HUES64 (cell line): ENCODE measurements at regions not wholly inside any gene's neighbourhood (a gene's known extent, or its start where the extent isn't known, plus 50 kb on each side); places are given as distances from the start of the nearest gene placed in this dataset.
"Not testable (repeated sequence)": the region's sequence is repeated elsewhere in the genome, so short reads cannot be mapped to it uniquely, and the experiment has no call there.

Experiments
- H3K27ac ChIP-seq: 2 replicates; pipeline ENCODE4 v1.7.0; 2013; ENCODE audit warnings: low read depth, low read length, inconsistent platforms
- H3K27me3 ChIP-seq: 2 replicates; pipeline ENCODE4 v1.6.1; 2013; ENCODE audit warnings: mild to moderate bottlenecking, low read length; ENCODE audit not compliant: insufficient read depth
- H3K36me3 ChIP-seq: 2 replicates; pipeline ENCODE4 v1.6.1; 2013; ENCODE audit warnings: mild to moderate bottlenecking, low read length; ENCODE audit not compliant: insufficient read depth
- H3K4me1 ChIP-seq: 2 replicates; pipeline ENCODE4 v1.6.1; 2013; ENCODE audit warnings: mild to moderate bottlenecking, low read length, moderate library complexity; ENCODE audit not compliant: insufficient read depth
- H3K4me3 ChIP-seq: 2 replicates; pipeline ENCODE4 v1.5.1; 2013; ENCODE audit warnings: mild to moderate bottlenecking, low read length, moderate library complexity
- H3K9ac ChIP-seq: 2 replicates; pipeline ENCODE4 v1.6.1; 2013; ENCODE audit warnings: mild to moderate bottlenecking, low read depth, low read length
- H3K9me3 ChIP-seq: 2 replicates; pipeline ENCODE4 v1.6.1; 2013; ENCODE audit warnings: low read depth, low read length; ENCODE audit not compliant: insufficient read depth
- WGBS: fragments of 150-250, 120-280 bp; methylation state at CpG from one replicate; pipeline ENCODE4 v1.1.7; 2013; ENCODE audit warnings: missing lambda C conversion rate; 5-methylcytosine and 5-hydroxymethylcytosine counted together

- 86% methylated on average over 2 of the region's 2 CpGs for WGBS
- H3K4me3 ChIP-seq = no peak overlapping the region
- H3K9me3 ChIP-seq = peaks cover 29% of the 10 kb centered on the region
- no peaks in the 10 kb centered on the region for H3K27me3 ChIP-seq
- H3K9ac ChIP-seq = no peak overlapping the region
- H3K4me1 ChIP-seq = peaks cover 21% of the 10 kb centered on the region
- H3K36me3 ChIP-seq = no peaks in the 10 kb centered on the region
- no peak overlapping the region for H3K27ac ChIP-seq
Measured at GRCh38 chr5:74534397-74535129, 106.0 kb downstream of the ENC1 start.

DNA sequence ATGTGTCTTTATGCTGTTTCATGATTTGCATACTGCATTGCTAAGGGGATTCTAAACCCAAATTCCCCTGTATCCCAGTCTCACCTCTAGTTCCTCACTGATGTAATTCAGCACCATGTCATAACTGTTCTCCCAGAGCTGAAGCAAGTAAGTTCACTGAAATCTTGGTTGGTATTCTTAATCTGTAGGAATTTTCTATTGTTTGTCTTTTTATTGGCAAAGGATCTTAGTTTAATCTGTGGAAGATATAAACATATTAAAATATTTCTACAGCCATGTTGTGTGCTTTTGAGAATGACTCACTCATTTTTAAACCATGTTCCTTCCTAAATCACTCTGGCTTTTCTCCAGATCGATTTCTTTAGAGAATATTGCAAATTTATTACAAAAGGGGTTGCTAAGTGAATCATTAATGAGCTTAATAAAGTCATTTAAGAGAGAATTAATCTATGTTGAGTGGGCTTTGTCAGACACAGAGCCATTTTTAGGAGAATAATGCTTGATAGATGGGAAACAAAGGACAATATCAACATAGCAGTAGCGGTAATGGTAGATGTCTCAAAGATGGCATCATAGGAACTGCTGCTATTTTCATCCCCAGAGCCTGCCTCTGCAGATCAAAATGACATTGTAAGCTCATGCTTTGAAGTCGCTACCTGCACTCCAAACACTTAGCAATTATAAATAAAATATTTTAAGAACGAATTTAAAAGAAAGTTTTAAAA, 110.0 kb downstream of the ENC1 start:
- no peak overlapping the region for H3K4me3 ChIP-seq
- H3K9ac ChIP-seq = no peak overlapping the region
- H3K36me3 ChIP-seq = no peaks in the 10 kb centered on the region
- H3K4me1 ChIP-seq = peaks cover 5% of the 10 kb centered on the region
- H3K27me3 ChIP-seq = no peaks in the 10 kb centered on the region
- WGBS = 83% methylated on average over 2 of the region's 4 CpGs
- H3K27ac ChIP-seq = no peak overlapping the region
- peaks cover 34% of the 10 kb centered on the region for H3K9me3 ChIP-seq

- no peaks in the 10 kb centered on the region for H3K4me1 ChIP-seq
- H3K36me3 ChIP-seq = no peaks in the 10 kb centered on the region
- peaks cover 36% of the 10 kb centered on the region for H3K9me3 ChIP-seq
- 97% methylated on average over 7 of the region's 7 CpGs for WGBS
- H3K9ac ChIP-seq = no peak overlapping the region
- H3K4me3 ChIP-seq = no peak overlapping the region
- H3K27ac ChIP-seq = no peak overlapping the region
- no peaks in the 10 kb centered on the region for H3K27me3 ChIP-seq
Measured at GRCh38 chr5:74529101-74529500, 111.4 kb downstream of the ENC1 start.

- Histone ChIP-seq H3K9ac (no peak overlapping the region), H3K9me3 (peaks cover 29% of the 10 kb centered on the region), H3K4me1 (no peaks in the 10 kb centered on the region), H3K36me3 (0 out of 2 replicates have a peak, but pooled peaks cover 2% of the 10 kb centered on the region), H3K27me3 (no peaks in the 10 kb centered on the region), H3K4me3 (no peak overlapping the region), H3K27ac (no peak overlapping the region)
- WGBS = 100% methylated on average over 1 of the region's 1 CpG
Measured at GRCh38 chr5:74526111-74526510, 114.4 kb downstream of the ENC1 start.

DNA sequence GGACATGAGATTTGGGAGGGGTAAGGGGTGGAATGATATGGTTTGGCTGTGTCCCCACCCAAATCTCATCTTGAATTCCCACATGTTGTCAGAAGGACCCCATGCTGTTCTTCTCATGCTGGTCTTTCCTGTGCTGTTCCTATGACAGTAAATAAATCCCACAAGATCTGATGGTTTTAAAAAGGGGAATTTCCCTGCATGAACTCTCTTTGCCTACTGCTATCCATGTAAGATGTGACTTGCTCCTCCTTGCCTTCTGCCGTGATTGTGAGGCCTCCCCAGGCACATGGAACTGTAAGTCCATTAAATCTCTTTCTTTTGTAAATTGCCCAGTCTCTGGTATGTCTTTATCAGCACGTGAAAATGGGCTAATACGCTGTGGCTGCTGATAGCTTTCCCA, 115.8 kb downstream of the ENC1 start:
- not testable (repeated sequence) for H3K9ac ChIP-seq, H3K4me3 ChIP-seq, H3K27ac ChIP-seq, H3K4me1 ChIP-seq, H3K27me3 ChIP-seq, H3K36me3 ChIP-seq
- H3K9me3 ChIP-seq = peaks cover 29% of the 10 kb centered on the region
- 98% methylated on average over 3 of the region's 3 CpGs for WGBS

- 93% methylated on average over 4 of the region's 4 CpGs for WGBS
- peaks cover 29% of the 10 kb centered on the region for H3K9me3 ChIP-seq
- H3K9ac ChIP-seq, H3K4me1 ChIP-seq, H3K27me3 ChIP-seq, H3K4me3 ChIP-seq, H3K27ac ChIP-seq, H3K36me3 ChIP-seq: not testable (repeated sequence)
Measured at GRCh38 chr5:74523698-74524097, 116.8 kb downstream of the ENC1 start.

GRCh38 chr5:74522838-74523237, 117.7 kb downstream of the ENC1 start:
- not testable (repeated sequence) for H3K27me3 ChIP-seq, H3K9ac ChIP-seq, H3K4me1 ChIP-seq, H3K27ac ChIP-seq, H3K36me3 ChIP-seq, H3K4me3 ChIP-seq
- 93% methylated on average over 2 of the region's 2 CpGs for WGBS
- peaks cover 29% of the 10 kb centered on the region for H3K9me3 ChIP-seq

DNA sequence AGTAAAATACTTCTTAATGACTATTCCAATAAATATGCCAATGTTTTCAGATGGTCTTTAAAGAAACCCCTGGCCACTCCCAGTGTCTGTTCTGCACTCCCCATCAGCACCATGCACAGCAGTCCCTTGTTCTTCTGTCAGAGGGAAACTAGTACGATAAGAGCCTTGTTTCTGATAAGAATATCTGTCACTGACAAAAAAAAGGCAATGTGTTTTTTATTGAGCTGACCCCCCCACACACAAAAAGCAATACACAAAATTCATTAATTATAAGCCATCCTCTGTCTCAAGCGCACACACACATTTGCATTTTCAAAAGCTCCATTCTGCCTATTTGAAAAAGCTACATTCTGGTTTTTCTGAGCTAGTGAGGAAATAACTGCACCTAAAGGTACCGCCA, 119.1 kb downstream of the ENC1 start:
- Histone ChIP-seq H3K4me3 (no peak overlapping the region), H3K4me1 (peaks cover 3% of the 10 kb centered on the region; the same call in 1 of the 2 replicates), H3K36me3 (0 out of 2 replicates have a peak, but pooled peaks cover 2% of the 10 kb centered on the region), H3K9me3 (peaks cover 29% of the 10 kb centered on the region), H3K27me3 (no peaks in the 10 kb centered on the region), H3K27ac (no peak overlapping the region), H3K9ac (no peak overlapping the region)
- 99% methylated on average over 3 of the region's 3 CpGs for WGBS

- peaks cover 16% of the 10 kb centered on the region for H3K9me3 ChIP-seq
- peaks cover 14% of the 10 kb centered on the region; the same call in 1 of the 2 replicates for H3K4me1 ChIP-seq
- H3K27ac ChIP-seq = no peak overlapping the region
- H3K4me3 ChIP-seq = no peak overlapping the region
- no peaks in the 10 kb centered on the region for H3K27me3 ChIP-seq
- H3K9ac ChIP-seq = no peak overlapping the region
- WGBS = 94% methylated on average over 4 of the region's 4 CpGs
- H3K36me3 ChIP-seq = 0 out of 2 replicates have a peak, but pooled peaks cover 2% of the 10 kb centered on the region
Measured at GRCh38 chr5:74519679-74520078, 120.8 kb downstream of the ENC1 start.

DNA sequence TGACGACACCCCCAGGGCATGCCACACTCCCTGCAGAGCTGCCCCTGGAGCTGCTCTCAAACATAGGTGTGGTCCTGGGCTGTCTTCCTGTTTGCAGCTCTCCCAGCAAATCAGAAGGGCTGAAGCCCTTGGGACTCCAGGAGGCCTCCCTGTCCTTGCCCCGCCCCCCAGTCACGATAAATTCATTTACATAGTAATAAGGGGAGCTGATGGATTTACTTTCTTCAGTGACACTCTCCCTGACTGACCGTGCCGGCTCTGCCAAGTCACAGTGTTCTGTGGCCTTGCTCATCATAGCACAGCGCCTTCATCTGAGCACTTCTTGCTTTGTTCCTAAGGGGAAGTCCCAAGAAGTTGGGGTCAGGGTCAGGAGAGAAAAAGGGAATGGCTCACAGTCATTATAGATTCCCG, 121.4 kb downstream of the ENC1 start:
- WGBS = 58% methylated on average over 6 of the region's 7 CpGs
- Histone ChIP-seq H3K4me1 (peaks cover 14% of the 10 kb centered on the region; the same call in 1 of the 2 replicates), H3K36me3 (0 out of 2 replicates have a peak, but pooled peaks cover 2% of the 10 kb centered on the region), H3K9ac (no peak overlapping the region), H3K4me3 (no peak overlapping the region), H3K9me3 (peaks cover 11% of the 10 kb centered on the region), H3K27me3 (no peaks in the 10 kb centered on the region), H3K27ac (no peak overlapping the region)

DNA sequence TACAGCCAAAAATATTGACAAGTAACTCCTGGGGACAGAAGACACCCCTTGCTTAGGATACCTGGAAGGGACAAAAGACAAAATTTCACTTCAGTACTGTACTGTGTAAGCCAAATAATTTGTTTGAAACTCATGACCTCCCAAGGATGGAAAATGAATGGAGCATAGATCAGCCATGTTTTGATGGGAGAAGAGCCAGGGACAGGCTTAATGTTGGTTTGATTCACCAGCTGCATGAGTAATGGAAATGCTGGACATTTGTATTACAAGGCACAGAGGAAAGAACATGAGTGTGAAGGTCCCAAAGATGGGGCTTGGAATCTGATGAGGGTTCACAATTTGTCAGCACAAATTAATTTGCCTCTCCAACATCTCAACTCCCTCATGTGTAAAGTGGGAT, 122.8 kb downstream of the ENC1 start:
- H3K36me3 ChIP-seq = no peaks in the 10 kb centered on the region
- peaks cover 1% of the 10 kb centered on the region; the same call in 1 of the 2 replicates for H3K9me3 ChIP-seq
- no peak overlapping the region for H3K9ac ChIP-seq
- peaks cover 14% of the 10 kb centered on the region; the same call in 1 of the 2 replicates for H3K4me1 ChIP-seq
- no peak overlapping the region for H3K27ac ChIP-seq
- no peaks in the 10 kb centered on the region for H3K27me3 ChIP-seq
- no peak overlapping the region for H3K4me3 ChIP-seq
